Fibroblast of villous mesenchyme (primary cell): ENCODE measurements at regions not wholly inside any gene's neighbourhood (a gene's known extent, or its start where the extent isn't known, plus 50 kb on each side); places are given as distances from the start of the nearest gene placed in this dataset.
A peak's percentile ranks its signal among the peaks of the same experiment; 100 is the strongest.
"Not testable (repeated sequence)": the region's sequence is repeated elsewhere in the genome, so short reads cannot be mapped to it uniquely, and the experiment has no call there.

Experiments used
- DNase-seq: peaks from one replicate; pipeline ENCODE4 v3.0.0-alpha.2; 2010; ENCODE audit warnings: low read depth
- H3K4me3 ChIP-seq: 2 replicates; pipeline ENCODE4 v1.5.1; 2011; ENCODE audit warnings: low read depth, mild to moderate bottlenecking, low read length
- CTCF ChIP-seq: IDR thresholded peaks from 2 replicates; pipeline ENCODE4 v1.5.1; 2012; ENCODE audit warnings: low read depth, mild to moderate bottlenecking, low read length; ENCODE audit not compliant: insufficient read depth

GRCh38 chr16:47977802-47978201 is 178.0 kb downstream of the ABCC12 start:
- H3K4me3 ChIP-seq, result no peak overlapping the region
- DNase-seq, result no peak
- no peak for TF ChIP-seq CTCF

- H3K4me3 ChIP-seq, result no peak overlapping the region
- no peak for TF ChIP-seq CTCF
- DNase-seq, result no peak
Observed at GRCh38 chr16:47976636-47977210, 179.1 kb downstream of the ABCC12 start.

GRCh38 chr16:47974971-47975370 is 180.8 kb downstream of the ABCC12 start:
- H3K4me3 ChIP-seq, DNase-seq: not testable (repeated sequence)

GRCh38 chr16:47973552-47973951 is 182.2 kb downstream of the ABCC12 start:
- DNase-seq, result no peak
- no peak overlapping the region for H3K4me3 ChIP-seq
- no peak for TF ChIP-seq CTCF

GRCh38 chr16:47972246-47972985 is 183.4 kb downstream of the ABCC12 start:
- no peak for TF ChIP-seq CTCF
- no peak overlapping the region for H3K4me3 ChIP-seq
- DNase-seq, result no peak

- no peak for TF ChIP-seq CTCF
- no peak for DNase-seq
- H3K4me3 ChIP-seq, result no peak overlapping the region
Observed at GRCh38 chr16:47971225-47971624, 184.6 kb downstream of the ABCC12 start.

GRCh38 chr16:47970291-47970931 is 185.4 kb downstream of the ABCC12 start:
- no peak overlapping the region for H3K4me3 ChIP-seq
- peak; percentile 43 for DNase-seq
- TF ChIP-seq CTCF, result no peak
